Midbrain (tissue), 1 donor: ENCODE measurements at regions not wholly inside any gene's neighbourhood (a gene's known extent, or its start where the extent isn't known, plus 50 kb on each side); places are given as distances from the start of the nearest gene placed in this dataset.

Experiments
- DNase-seq: peaks from one replicate; lab custom pipeline; 2025; lab: John Stamatoyannopoulos, UW

DNA sequence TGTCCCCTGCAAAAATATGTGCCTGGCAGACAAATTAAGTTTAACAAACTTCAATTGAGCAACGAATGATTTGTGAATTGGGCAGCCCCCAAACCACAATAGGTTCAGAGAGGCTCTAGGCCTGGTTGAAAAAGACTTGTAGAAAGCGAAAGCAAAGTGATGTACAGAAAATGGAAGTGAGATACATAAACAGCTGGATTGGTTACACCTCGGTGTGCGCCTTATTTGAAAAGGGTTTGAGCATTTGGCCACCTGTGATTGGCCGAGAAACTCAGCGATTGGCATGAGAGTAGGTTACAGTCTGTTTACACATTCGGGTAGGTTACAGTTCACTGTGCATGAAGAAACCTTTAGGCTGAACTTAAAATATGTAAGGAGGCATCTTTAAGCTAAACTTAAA, 136.9 kb downstream of the CD83 start:
- no peak for DNase-seq

- no peak for DNase-seq
Observed at GRCh38 chr6:14255916-14256315, 138.3 kb downstream of the CD83 start.

GRCh38 chr6:14258117-14258516, 140.5 kb downstream of the CD83 start:
- DNase-seq: no peak

GRCh38 chr6:14258695-14259593, 141.4 kb downstream of the CD83 start:
- DNase-seq: no peak

- no peak for DNase-seq
Observed at GRCh38 chr6:14259594-14260152, 142.1 kb downstream of the CD83 start.

DNA sequence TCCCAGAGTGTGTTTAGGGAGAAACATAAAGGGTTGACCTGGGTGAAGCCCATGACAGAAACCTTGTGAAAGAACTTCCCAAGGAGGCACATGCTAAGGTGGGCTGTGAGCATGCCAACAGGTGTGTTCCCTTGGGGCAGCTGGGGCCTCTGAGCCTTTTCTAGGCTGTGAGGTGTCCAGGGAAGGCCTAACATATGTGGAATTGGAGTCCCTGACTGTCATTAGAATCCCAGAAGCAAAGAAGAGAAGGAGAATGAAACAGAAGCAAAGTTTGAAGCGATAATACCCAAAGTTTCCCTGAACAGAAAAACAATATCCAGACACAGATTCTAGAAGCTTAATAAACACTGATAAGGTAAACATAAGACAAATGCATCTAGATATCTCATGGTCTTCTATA, 143.3 kb downstream of the CD83 start:
- no peak for DNase-seq

DNA sequence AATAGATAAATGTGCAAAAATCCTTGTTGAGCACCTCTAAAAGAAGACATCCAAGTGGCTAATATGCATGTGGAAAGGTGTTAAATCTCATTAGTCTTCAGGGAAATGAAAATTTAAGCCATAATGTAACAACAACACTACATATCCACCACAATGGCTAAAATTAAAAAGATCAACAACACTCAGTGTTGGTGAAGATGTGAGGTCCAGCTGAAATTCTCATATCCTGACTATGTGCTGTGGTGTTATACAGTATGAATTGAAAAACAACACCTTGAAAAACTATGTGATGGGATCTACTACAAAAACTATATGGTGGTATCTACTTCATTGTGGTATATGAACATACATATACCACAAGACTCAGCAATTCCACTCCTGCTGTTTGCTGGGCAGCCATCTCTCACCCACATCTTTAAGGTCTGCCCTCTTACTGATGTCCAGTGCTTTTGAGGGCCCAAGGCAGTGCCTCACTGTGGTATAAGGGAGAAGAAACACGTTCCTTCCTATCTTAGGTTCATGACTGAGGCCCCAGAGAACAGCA, 146.4 kb downstream of the CD83 start:
- DNase-seq: no peak

DNA sequence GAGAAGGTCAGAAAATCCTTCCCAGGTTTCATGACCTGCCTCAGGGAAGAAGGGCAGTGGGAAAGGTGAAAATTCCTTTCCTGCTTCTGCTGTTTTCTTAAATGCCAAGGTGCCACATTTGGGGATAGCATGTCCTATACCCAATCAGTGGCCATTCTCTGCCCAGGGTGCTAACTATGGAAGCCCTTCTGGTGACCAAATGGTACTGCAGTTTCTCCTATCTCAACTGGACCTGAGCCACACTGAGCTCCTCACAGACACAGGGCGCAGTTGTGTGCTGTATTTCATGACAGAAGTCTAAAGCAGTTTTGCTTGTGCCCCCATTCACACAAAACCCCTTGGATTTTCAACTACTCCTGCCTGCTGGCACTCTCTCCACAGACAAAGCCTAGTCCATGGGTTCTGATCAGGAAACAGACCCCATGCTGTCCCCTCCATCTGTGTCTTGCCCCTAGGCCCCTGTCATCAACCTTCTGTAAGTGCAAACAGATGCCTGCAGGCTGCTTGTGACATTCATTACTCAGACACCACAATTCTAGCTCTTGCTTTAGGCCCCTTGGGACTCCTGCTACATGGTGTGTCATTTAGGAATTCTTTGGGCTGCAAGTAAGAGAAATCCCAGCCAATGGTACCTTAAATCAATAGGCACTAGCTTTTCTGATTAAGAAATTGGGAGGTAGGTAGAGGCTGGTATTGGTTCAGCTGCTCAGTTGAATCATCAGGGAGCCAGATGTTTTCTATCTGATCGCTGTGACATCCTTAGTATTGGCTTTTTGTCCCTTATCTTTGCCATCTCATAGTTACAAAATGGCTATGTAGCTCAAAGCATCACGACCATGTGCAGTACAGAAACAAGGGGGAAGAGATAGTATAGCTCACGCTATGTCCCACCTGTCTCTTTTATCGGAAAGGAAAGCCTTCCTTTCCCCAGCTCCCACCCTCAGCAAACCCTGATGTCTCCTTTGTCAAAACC, 147.8 kb downstream of the CD83 start:
- no peak for DNase-seq

DNA sequence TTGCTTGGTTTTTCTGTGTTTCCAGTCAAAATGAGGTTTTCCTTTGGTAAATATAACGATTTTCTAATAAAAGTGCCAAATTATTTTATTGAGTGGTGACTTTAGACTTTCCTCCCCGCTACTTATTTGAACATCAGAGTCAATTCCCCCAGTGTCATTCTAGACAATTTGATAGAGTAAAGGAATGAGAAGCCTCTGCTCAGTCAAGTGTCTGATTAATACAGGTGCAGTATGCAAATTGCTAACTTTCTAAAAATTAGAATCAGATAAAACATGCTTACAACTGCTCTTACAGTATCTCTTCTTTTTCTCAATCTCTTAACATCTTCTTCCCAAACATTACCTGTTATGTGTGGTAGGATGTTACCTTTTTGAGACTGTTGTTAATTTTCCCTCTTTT, 148.7 kb downstream of the CD83 start:
- DNase-seq: no peak

GRCh38 chr6:14267885-14268660, 150.5 kb downstream of the CD83 start:
- no peak for DNase-seq

DNA sequence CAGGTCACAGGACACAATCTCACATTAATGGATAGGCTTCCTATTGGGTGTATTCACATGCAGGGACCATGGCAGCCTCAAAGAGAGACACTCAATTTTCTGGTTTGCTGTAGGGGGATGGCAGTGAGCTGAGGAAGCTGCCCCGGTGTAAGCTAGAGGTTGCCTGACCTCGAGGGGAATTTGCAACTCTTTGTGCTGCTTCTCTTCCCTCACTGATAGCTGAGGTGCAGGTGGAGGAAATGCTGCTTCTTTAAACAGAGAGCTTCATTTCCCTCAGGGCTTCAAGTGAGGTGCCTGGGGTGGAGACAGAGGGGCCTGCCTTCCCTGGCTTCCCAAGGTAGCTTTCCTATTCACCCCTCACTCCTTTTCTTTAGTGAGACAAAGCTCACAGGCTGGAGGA, 151.9 kb downstream of the CD83 start:
- DNase-seq: no peak

- no peak for DNase-seq
Observed at GRCh38 chr6:14270142-14270893, 152.7 kb downstream of the CD83 start.

GRCh38 chr6:14270925-14271788, 153.6 kb downstream of the CD83 start:
- no peak for DNase-seq

DNA sequence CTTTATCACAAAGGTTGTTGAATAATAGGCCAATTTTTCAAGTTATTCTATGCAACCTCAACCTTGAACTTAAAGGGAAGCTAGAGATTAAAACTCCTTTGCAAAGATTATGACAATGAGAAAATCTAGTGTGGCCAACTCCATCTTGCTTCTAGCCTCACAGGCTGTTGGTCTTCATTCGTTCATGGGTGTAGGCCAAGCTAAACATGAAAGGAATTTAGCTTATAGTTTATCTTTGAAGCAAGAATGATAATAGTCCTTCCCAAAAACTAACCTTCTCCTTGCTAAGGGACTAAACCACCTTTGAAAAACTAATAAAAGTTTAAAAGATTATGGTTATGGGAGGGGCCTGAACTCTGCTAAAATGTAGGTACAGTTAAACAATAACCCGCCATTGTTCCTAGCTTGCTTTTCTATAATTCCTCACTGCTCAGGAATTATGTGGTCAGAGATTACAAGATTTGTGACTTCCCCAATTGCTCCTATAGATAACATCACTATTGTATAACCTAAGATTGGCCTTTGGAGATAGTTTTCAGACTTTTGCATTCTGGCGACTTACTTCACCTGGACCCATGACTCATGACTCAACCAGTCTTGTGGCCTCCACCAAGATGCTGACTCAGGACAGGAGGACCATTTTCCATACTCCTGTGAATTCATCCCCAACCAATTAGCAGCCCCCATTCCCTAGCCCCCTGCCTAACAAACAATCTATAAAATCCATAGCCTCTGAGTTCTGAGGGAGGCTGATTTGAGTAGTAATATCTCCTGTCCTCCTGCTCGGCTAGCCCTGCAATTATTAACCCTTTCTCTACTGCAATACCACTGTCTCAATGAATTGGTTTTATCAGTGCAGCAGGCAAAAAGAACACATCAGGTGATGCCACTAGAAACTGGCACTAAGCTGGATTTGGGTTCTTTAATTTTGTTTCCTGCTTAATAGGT, 154.5 kb downstream of the CD83 start:
- DNase-seq: no peak

DNA sequence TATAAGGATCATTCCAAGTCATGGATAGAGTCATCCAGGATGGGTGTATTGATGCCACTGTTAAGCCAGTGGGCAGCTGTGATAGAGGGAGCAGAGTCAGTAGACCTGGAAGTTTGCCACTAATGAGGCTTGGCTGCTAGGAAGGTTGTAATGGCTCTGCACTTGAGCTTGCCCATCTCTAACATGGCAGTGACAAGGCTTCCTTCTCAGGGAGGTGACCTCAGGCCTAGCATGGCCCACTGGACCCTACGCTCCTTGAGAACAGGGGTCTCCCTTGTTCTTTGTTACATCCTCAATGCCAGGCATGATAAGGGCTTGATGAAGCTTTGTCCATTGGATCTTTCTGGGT, 155.1 kb downstream of the CD83 start:
- no peak for DNase-seq

DNA sequence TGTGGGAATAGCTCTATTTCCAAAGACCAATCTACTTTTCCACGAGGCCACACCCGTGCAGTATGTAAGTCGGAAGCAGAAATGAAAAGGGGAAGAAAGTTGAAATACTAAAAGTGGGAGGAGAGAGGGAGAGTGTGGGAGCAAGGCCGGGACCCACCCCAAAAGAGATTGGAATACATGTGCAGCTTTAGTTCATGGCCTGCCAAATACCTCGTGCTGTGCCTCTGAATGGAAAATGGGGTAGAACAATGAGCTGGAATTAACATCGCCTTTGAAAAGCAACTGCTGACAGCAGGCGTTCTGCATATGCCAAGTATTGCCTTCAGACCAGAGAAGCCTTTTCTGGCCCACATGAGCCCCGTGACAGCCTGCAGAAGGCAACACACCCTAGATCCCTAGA, 155.6 kb downstream of the CD83 start:
- no peak for DNase-seq

DNA sequence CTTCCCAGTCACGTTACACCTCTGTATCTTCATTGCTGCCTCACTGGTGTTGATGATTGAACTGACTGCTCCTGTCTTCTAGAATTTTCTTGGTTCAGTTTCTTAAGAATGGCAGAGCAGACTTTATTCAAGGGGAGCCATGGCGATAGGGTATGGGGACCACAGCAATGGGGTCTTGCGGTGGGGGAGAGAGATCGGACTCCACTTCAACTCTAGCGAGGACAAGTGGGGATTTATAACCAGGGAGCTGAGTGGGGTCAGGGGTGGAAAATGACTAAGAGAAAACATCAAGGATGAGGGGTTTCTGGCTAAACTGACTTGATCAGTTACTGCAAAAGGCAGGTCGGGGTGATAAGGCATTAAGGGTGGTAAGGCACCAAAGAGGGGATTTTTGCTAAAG, 156.4 kb downstream of the CD83 start:
- no peak for DNase-seq
